ENCODE measurements at regions not wholly inside any gene's neighbourhood (a gene's known extent, or its start where the extent isn't known, plus 50 kb on each side); places are given as distances from the start of the nearest gene placed in this dataset.

DNA sequence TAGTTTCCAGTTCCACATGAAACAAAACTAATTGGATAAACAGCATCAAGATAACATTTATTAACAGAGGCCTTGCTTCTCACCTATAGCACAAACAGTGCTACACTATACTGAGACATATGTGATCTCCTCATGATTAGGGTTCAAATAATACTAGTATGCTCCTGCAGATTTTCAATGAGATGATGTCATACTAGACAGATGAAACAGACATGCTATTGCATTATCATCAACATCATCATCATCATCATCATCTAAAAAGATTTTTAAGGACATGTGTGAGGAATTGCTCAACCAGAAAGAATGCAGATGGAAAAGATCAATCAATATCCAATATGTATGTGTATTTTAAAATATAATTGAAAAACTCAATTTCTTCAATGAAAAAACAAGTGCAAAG, 932.3 kb downstream of the METTL15 start:
- DNase-seq (ENCODE audit: low read depth) = no peak

DNA sequence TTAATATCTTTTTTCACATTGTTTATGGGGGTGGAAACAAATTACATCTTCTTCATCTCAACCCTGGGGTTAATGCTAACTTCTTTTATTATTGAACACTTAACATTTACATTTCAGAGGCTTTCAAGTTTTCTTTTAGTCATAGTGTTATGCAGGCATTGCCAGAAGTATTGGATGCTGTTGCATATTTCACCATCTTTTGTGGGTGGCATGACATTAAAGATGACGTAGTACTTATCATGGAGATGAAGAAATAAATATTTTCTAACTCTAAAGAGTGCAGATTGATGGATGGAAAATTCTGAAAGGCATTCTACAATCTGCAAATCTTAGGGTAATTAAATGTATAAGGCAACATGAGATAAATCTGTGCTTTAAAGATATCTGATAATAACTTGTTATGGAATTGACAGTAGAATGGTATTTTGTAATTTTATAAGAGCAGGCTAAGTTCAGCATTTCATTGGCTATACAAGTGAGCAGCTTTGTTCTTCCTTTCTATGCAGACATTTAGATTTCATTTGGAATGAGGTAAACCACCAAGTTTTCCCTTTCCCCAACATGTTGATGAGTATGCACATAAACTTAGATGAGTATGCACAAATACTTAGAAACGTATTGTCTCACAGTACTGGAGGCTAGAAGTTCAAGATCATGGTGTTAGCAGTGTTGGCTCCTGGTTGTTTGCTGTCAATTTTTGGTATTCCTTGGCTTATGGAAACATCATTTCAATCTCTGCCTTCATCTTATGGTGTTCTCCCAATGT, 924.4 kb downstream of the METTL15 start:
- no peak for DNase-seq (ENCODE audit: low read depth)

DNA sequence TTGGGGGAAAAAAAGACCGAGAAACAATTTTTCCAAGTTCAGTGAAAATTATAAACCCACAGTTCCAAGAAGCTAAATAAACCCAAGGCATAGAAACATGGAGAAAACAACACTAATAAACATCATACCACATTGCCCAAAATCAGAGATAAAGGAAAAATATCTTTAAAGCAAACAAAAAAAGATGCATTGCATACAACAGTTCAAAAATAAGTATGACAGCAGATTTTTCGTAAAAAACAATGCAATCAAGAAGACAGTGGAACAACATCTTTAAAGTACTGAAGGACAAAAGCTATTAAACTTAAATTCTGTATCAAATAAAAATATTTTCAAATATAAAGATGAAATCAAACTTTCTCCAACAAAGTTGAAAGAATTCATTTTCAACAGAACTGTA, 921.3 kb downstream of the METTL15 start:
- DNase-seq (ENCODE audit: low read depth) = no peak

DNA sequence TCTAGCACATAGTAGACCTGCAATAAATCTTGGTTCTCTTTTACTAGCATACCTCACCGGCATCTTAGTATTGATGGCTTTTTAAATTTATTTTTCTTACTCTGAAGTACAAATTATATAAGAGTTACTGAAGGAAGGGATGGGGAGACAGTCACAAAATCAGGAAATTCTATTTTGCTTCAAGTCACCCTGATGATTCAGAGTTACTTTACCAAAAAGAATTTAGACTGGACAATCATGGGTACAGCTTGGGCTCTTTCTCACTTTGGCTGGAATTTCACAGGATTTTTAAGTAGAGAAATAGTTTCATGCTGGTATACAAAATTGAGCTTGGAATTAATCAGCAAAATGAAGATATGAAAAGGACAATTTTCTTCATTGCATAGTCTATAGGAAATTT, 919.2 kb downstream of the METTL15 start:
- DNase-seq (ENCODE audit: low read depth) = no peak

DNA sequence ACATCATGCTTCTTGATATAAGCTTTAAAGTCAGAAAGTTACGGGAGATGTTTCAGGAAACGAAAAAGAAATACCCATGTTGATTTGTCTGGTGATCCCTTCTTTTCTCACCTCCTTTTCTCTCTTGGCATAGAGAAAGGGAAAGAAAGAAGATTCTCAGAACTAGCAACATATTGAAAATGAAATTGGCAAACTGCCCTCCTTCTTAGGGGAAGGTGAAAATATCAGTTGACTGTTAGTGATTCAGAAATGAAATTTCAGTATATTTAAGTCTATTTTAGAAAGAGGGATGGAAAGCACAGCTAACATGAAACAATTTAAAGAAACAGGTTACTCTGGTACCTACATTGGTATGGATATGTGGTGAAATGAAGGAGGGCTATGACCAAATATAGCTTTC, 918.1 kb downstream of the METTL15 start:
- DNase-seq (ENCODE audit: low read depth) = no peak

DNA sequence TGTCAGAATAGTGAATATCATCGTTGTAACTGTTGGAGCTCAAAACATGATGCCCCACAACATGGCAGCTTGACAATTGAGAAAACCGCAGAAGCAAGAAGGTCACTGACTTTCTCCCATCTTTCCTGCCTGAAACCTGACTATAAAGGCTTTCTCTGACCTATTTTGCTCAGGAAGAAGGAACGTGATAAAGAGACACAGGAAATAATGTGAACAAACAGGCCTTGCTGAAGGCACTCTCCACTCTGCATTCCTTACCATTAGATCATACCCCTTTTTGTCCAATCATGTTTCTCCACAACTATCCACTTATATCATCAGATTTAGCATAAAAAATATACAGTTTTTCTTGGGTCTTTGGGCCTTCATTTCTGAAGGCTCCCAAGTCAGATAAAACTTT, 916.8 kb downstream of the METTL15 start:
- no peak for DNase-seq (ENCODE audit: low read depth)

DNA sequence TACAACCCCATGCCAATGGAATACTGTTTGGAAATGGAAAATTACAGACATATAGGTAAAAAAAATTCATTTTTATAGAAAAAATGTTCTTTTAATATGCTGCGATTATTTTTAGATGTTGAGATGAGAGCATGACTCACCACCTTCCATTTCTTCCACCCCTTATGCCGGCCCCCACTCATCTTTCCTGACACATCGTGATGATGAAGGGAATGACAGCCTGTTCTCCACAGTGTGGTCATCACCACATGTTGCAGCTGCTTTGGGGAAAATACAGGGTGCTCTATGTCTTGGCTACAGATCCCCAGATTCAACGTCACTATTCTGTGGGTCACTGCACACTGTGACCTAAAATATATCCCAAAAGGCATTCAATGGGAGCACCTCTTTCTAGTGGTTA, 916.2 kb downstream of the METTL15 start:
- no peak for DNase-seq (ENCODE audit: low read depth)

DNA sequence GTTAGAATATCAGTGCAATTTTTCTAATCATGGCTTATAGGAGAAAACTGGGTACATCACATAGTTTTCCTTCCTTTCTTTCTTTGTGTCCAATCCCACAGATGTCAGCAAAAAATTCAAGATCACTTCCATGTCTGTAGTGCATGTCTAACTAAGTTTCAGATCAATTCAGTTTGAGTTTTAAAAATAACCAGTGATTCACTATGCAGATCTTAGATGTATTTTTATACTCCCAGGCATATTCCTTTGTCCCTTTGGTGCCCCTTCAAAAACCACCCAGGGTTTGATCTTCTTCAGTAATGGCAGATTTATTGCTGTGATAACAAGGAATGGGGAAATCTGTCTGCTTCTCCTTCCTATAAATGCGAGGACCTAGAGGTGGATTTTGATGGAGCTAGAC, 915.6 kb downstream of the METTL15 start:
- DNase-seq (ENCODE audit: low read depth) = no peak

DNA sequence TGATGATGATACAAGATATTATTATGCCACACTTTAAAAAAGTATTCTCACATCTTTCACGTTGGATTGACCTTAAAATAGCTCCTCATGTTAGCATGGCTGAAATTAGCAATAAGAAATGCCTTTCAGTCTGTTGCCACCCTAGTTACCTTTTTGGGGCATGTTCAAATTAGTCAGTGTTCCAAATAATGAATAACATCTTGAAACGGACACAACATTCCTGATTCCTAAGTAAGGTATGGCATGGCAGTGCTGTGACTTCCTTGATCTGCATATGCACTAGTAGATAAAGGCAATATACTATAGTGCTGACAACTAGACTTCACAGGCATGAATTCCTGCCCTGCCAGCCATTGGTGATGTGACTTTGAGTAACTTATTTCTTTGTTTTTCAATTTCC, 914.5 kb downstream of the METTL15 start:
- DNase-seq (ENCODE audit: low read depth) = no peak

DNA sequence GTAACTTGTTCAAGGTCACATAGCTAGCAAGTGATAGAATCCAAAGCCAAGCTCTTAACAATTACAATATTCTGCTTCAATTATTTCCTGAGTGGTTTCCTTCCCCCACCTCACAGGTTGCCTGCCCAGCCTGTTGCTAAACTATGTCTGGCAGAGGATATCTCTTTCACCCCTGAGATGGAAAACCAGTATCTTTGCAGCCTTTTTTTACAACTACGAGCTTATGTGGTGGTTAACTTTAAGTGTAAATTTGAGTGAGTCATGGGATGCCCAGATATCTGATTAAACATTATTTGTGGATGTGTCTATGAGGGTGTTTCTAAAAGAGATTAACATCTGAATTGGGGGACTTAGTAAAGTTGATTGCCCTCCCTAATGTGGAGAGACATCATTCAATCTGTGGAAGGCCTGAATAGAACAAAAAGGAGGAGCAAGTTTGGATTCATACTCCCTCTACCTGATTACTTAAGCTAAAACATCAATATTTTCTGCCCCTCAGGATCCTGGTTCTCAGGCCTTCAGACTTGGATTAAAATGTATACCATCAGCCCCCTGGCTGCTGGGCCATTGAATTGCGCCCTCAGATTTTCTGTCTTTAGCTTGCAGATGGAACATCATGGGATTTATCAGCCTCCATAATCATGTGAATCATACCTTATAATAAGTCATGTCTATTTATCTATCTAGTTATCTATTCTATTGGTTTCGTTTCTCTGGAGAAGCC, 911.9 kb downstream of the METTL15 start:
- DNase-seq (ENCODE audit: low read depth) = no peak

DNA sequence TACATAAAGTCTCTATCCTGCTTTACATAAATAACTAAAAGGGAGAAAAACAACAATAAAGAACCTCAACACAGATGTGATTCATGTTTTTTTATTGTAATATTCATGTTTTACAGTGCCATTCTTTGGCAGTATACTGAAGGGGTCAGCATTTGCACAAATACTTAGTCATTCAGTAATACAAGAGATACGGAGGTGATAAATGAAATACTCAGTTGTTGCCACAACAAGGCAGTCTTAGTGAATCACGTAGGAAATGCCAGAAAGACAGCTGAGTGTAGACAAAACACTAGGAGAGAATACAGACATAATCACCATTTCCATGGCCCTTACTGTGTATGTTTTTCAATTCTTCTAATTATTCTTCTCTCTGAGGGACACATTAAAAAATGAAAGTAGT, 910.4 kb downstream of the METTL15 start:
- DNase-seq (ENCODE audit: low read depth) = peak; percentile 57

DNA sequence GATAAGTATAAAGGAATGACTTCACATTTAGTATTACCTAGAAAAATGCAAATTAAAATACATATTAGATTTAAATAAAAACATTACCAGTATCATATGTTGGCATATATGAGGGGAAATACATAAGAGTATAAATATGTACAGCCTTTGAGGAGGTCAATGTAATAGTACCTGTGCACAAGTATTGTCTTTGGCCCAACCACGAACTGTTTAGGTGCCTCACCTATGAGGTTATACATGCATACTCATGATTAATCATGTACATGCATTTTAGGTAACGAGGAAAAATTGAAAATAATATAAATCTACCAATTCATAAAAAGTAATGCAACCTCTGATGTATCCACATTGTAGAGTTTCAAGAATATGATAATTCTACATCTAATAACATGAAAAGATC, 909.8 kb downstream of the METTL15 start:
- DNase-seq (ENCODE audit: low read depth) = no peak

DNA sequence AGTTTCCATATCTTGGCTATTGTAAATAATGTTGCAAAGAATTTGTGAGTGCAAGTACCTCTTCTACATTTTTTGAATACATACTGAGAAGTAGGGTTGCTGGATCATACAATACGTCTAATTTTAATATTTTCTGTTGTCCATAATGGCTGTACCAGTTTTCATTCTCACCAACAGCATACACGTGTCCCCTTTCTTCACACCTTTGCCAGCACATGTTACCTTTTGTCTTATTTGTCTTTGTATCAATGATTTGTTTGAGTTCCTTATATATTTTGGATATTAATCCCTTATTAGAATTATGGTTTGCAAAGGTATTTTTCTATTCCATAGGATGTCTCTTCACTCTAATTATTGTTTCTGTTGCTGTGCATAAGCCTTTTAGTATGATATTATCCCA, 904.3 kb downstream of the METTL15 start:
- no peak for DNase-seq (ENCODE audit: low read depth)

DNA sequence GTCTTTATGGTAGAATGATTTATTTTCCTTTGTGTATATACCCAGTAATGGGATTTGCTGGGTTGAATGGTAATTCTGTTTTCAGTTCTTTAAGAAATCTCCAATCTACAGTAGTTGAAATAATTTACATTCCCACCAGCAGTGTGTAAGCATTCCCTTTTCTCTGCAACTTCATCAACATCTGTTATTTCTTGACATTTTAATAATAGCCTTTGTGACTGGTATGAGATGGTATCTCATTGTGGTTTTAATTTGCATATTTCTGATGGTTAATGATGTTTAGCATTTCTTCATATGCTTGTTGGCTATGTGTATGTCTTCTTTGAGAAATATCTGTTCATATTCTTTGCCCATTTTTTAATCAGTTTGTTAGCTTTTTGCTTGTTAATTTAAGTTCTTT, 901.2 kb downstream of the METTL15 start:
- DNase-seq (ENCODE audit: low read depth) = no peak

DNA sequence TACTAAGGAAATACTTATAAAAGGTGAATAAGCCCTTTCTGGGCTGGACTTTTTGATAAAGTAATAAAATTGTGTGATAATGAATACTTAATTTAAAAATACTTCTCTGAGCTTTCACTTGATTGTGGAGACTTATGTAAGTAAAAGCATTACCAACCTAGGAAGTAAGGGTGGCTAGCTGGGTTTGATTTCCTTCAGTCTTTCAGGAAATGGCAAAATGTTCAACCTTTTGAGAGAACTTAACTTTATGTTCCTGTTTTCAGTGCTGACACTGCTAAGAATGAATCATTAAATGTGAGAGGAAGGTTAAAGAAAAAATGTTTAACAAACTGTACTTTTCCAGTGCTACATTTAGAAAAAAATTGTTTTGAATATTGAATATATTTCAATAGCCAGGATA, 900.3 kb downstream of the METTL15 start:
- DNase-seq (ENCODE audit: low read depth) = no peak

DNA sequence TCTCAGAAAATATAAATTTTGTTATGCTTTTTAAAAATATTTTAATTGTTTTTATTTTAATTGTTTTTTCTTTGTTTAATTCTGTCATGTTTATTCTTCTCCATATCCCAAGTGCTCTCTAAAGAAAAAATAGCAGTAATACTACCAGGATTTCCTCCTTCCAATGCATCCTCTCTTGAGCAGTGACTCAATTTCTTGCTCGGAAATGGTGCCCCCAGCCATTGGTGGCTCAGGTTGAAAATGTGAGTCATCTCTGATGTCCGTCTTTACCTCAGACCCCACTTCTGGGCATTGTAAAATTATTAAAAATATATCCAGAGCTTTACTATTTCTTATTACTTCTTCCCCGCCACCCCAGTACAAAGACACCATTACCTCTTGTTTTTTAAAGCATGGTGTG, 898.5 kb downstream of the METTL15 start:
- DNase-seq (ENCODE audit: low read depth) = no peak

DNA sequence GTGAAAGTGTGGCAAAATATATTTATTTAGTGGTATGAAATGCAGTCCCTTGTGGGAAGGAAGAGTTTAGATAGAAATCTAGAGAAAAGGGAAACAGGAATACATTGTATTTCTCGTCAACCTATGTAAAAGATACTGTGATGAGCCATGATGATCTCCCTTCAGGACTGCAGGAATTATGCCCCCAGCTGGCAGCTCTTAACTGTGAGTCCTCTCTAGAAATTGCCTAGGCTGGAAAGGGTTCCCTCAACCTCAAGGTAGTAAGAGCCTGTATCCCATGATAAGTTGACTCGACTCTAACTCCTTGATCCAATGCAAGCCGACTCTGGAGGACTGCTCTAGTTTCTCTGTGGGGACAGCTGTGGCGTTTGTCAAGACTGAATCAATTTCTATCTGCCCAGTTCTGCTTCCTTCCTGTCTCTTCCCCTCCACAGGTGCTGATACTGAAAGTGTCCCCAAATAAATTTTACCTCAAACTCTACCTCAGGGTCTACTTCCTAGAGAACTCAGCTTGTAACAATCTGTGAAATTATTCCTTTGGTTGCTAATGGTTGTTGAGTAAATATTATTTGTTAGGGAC, 897.3 kb downstream of the METTL15 start:
- DNase-seq (ENCODE audit: low read depth) = no peak

DNA sequence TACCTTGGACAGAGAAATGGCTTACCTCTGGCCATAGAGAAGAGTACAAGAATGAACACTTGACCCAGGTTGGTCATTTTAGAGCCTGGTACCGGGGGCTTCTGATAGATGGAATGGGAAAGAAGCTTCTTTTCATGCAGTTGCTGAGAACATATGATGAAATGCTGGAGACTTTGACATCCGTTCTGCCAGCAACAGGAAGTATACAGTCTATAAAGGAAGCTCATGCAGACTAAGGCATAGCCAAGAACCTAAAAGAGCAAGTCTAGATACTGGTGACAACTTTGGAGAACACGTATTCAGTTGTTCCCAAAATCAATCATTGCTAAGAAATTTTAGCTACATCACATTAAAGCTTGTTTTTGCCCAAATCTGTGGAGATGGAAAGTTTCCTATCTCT, 894.6 kb downstream of the METTL15 start:
- DNase-seq (ENCODE audit: low read depth) = no peak

DNA sequence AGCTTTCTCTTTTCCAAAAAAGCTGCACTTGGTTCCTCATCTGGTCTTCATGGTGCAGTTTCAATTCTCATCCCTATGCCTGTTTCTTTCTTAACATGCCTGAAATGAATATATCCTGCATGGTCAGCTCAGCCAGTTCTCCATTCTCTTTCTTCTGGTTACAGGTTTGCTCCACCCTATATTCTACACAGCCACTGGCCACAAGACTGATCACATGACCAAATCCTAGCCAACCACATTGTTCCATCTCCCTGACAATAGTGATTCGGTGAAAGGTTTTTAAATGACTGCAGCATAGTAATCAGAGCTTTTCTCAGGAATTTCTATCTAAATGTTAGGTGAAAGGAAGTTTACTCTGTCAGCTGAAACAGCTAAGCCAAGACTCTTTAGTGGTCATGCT, 891.4 kb downstream of the METTL15 start:
- no peak for DNase-seq (ENCODE audit: low read depth)

DNA sequence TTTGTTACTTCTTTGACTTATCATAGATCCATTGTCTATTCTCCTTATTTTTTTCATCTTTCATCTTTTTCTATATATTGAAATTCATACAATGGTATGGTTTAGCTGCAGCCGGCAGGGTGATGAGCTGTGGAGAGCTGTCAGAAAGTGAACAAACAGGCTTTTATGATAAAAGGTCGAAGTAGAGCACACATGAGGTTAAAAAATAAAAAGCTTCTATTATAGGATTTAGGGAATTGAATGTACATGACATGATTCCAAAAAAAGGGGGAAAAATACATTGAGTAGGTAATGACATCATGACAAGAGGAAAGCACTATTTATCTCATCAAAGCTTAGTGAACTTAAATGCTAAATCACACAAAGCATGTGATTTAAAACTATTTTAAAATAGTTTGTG, 884.8 kb downstream of the METTL15 start:
- no peak for DNase-seq (ENCODE audit: low read depth)

DNA sequence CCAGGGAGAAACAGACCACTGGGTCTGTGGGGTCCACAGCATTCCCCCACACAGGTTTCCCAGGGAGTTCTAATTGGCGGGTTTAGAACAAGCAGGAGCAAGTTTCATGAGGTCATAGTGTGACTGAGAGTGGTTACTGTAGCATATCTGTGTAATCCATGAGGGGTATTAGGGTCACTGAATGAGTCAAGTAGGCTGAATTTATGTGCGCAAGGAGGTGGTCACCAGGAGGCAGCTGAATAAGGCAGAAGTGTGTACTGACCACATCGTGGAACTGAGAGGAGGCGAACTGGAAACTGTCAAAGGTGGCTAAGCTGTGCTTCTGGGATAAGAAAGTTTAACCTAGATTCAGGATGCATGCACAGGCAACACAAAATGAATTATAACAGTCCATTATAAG, 876.0 kb downstream of the METTL15 start:
- no peak for DNase-seq (ENCODE audit: low read depth)

DNA sequence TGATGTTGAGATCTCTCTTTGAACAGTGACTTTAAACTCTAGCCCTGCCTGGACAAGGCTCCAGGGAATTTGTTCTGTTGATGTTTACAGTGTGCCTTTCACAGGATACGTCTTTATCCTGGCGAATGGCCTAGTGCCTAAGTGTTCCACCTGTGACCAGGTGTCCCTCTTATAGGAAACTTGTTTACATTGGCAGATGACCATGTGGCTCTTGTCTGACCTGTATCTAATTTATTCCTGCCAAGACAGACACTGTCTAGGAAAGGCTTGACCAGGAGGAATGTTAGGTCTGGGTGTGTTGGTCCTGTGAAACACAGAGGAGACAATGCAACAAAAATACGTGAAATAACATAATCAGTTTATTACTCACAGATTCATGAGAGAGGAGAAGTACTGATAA, 875.6 kb downstream of the METTL15 start:
- DNase-seq (ENCODE audit: low read depth) = no peak

DNA sequence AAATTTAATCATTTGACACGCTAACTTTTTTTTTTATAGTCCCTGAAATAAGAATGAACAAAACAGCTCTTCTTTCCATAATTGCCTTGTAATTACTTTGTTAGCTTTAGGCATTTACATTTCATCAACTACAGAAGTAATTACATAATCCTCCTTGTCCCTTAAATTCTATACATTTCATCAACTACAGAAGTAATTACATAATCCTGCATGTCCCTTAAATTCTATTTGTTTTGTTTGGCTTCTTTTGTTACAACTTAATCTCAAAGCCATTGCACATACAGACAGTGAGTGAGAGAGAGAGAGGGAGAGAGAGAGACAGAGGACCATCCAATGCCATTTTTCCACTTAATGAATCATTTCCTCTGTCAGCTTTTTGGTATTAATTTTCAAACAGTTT, 873.2 kb downstream of the METTL15 start:
- no peak for DNase-seq (ENCODE audit: low read depth)

DNA sequence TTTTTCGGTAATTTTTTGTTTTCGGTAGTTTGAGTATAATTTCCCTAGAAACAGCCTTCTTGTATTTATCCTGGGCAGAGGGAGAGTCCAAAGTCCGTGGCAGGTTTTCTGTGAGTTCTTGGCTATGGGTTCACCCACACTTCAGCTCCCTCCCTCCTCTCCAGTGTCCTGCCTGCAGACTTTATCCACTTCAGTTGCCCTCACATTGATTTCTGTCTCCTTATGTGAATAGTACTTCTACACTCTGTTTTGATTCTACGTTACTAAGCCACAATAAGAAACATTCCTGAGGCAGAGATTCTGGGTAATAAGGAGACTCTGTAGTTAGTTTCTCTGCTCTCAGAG, 868.6 kb downstream of the METTL15 start:
- DNase-seq (ENCODE audit: low read depth) = no peak

Data from HS-5 (cell line).